Mesenchymal stem cell (in vitro differentiated cells and primary cell): ENCODE measurements at regions not wholly inside any gene's neighbourhood (a gene's known extent, or its start where the extent isn't known, plus 50 kb on each side); places are given as distances from the start of the nearest gene placed in this dataset.

ENCODE experiments used
- DNase-seq: peaks from one replicate; pipeline ENCODE4 v3.0.0-alpha.2; 2013
- H2AFZ ChIP-seq: one replicate; pipeline ENCODE4 v1.6.1; 2013; ENCODE audit warnings: low read depth, mild to moderate bottlenecking, control low read depth, inconsistent platforms, low read length, moderate library complexity
- H2AK5ac ChIP-seq: 2 replicates; pipeline ENCODE4 v1.6.1; 2013; ENCODE audit warnings: low read length, moderate library complexity, mild to moderate bottlenecking, inconsistent platforms; ENCODE audit not compliant: severe bottlenecking
- H2BK120ac ChIP-seq: one replicate; pipeline ENCODE4 v1.6.1; 2013; ENCODE audit warnings: low read depth, mild to moderate bottlenecking, inconsistent platforms, low read length, moderate library complexity
- H2BK12ac ChIP-seq, 2 experiments: one replicate each; pipeline ENCODE4 v1.6.1; 2013; ENCODE audit warnings: inconsistent platforms in 2 of 2, low read length in 2 of 2, mild to moderate bottlenecking in 2 of 2, moderate library complexity in 2 of 2, control low read depth in 1 of 2
- H2BK15ac ChIP-seq: one replicate; pipeline ENCODE4 v1.6.1; 2013; ENCODE audit warnings: mild to moderate bottlenecking, low read depth, inconsistent platforms; ENCODE audit not compliant: poor library complexity, severe bottlenecking
- H2BK5ac ChIP-seq: 2 replicates; pipeline ENCODE4 v1.6.1; 2013; ENCODE audit warnings: low read depth, mild to moderate bottlenecking, low read length, control low read depth, inconsistent platforms; ENCODE audit not compliant: poor library complexity, severe bottlenecking
- H3K14ac ChIP-seq, 2 experiments: one replicate each; pipeline ENCODE4 v1.6.1; 2013; ENCODE audit warnings: inconsistent platforms in 2 of 2, low read length in 2 of 2, control low read depth in 1 of 2, mild to moderate bottlenecking in 1 of 2, moderate library complexity in 1 of 2
- H3K18ac ChIP-seq, 2 experiments: one replicate each; pipeline ENCODE4 v1.6.1; 2013; ENCODE audit warnings: inconsistent platforms in 2 of 2, low read length in 2 of 2, control low read depth in 1 of 2, low read depth in 1 of 2, mild to moderate bottlenecking in 1 of 2
- H3K23ac ChIP-seq, 2 experiments: one replicate each; pipeline ENCODE4 v1.6.1; 2013; ENCODE audit warnings: inconsistent platforms in 2 of 2, low read length in 2 of 2, mild to moderate bottlenecking in 2 of 2, moderate library complexity in 2 of 2, control low read depth in 1 of 2
- H3K27ac ChIP-seq: 2 replicates; pipeline ENCODE4 v1.5.1; 2013; ENCODE audit warnings: mild to moderate bottlenecking, moderate library complexity, low read length, control low read depth, inconsistent platforms; ENCODE audit not compliant: poor library complexity, severe bottlenecking
- H3K27me3 ChIP-seq, 2 experiments: 2 replicates each; pipeline versions ENCODE4 v1.6.1 to v1.7.0; 2013; ENCODE audit warnings: low read length in 2 of 2, mild to moderate bottlenecking in 2 of 2, moderate library complexity in 2 of 2, control low read depth in 1 of 2, inconsistent platforms in 1 of 2; ENCODE audit not compliant: control insufficient read depth in 1 of 2, insufficient read depth in 1 of 2
- H3K36me3 ChIP-seq, 2 experiments: 2 replicates each; pipeline versions ENCODE4 v1.6.1 to v1.7.0; 2013; ENCODE audit warnings: low read length in 2 of 2, control low read depth in 1 of 2, inconsistent platforms in 1 of 2, low read depth in 1 of 2, mild to moderate bottlenecking in 1 of 2; ENCODE audit not compliant: insufficient read depth in 2 of 2, control insufficient read depth in 1 of 2
- H3K4ac ChIP-seq, 2 experiments: one replicate each; pipeline ENCODE4 v1.6.1; 2013; ENCODE audit warnings: inconsistent platforms in 2 of 2, low read length in 2 of 2, mild to moderate bottlenecking in 2 of 2, moderate library complexity in 2 of 2, control low read depth in 1 of 2, low read depth in 1 of 2
- H3K4me1 ChIP-seq: 2 replicates; pipeline ENCODE4 v1.6.1; 2013; ENCODE audit warnings: low read depth, low read length, control low read depth; ENCODE audit not compliant: control insufficient read depth, insufficient read depth
- H3K4me2 ChIP-seq: 2 replicates; pipeline ENCODE4 v1.6.1; 2013; ENCODE audit warnings: low read length, mild to moderate bottlenecking, inconsistent platforms; ENCODE audit not compliant: poor library complexity, severe bottlenecking
- H3K4me3 ChIP-seq, 2 experiments: 2 replicates each; pipeline versions ENCODE4 v1.5.1 to v1.7.0; 2013; ENCODE audit warnings: low read length in 2 of 2, mild to moderate bottlenecking in 2 of 2, control low read depth in 1 of 2, low read depth in 1 of 2; ENCODE audit not compliant: insufficient read depth in 1 of 2
- H3K79me1 ChIP-seq: replicated peaks from 2 replicates; pipeline ENCODE4 v1.6.1; 2013; ENCODE audit warnings: mild to moderate bottlenecking, control low read depth, low read length, inconsistent platforms; ENCODE audit not compliant: poor library complexity, severe bottlenecking
- H3K9ac ChIP-seq: 2 replicates; pipeline ENCODE4 v1.7.0; 2013; ENCODE audit warnings: mild to moderate bottlenecking, low read length, moderate library complexity
- H3K9me3 ChIP-seq: 2 replicates; pipeline ENCODE4 v1.7.0; 2013; ENCODE audit warnings: mild to moderate bottlenecking, low read length; ENCODE audit not compliant: control insufficient read depth
- H4K8ac ChIP-seq: one replicate; pipeline ENCODE4 v1.6.1; 2013; ENCODE audit warnings: inconsistent platforms, mild to moderate bottlenecking, low read length, moderate library complexity
- H4K91ac ChIP-seq: one replicate; pipeline ENCODE4 v1.6.1; 2013; ENCODE audit warnings: mild to moderate bottlenecking, low read length, inconsistent platforms
- WGBS: methylation state at CpG from one replicate; pipeline ENCODE4 v1.1.7; 2013; ENCODE audit warnings: mixed read lengths; 5-methylcytosine and 5-hydroxymethylcytosine counted together

- H3K4me2 ChIP-seq = no peak overlapping the region
- no peaks in the 10 kb centered on the region for H3K9me3 ChIP-seq
- H3K27ac ChIP-seq = no peak overlapping the region
- no peak overlapping the region for H3K9ac ChIP-seq
- no peak overlapping the region for H2BK15ac ChIP-seq
- no peaks in the 10 kb centered on the region for H3K36me3 ChIP-seq
- no peaks in the 10 kb centered on the region for H3K4me1 ChIP-seq
- H3K4ac ChIP-seq = no peak overlapping the region
- H2AFZ ChIP-seq = no peak overlapping the region
- no peak overlapping the region for H3K4me3 ChIP-seq
- H3K27me3 ChIP-seq = no peaks in the 10 kb centered on the region
- H3K79me1 ChIP-seq = no peaks in the 10 kb centered on the region
- H3K14ac ChIP-seq = no peak overlapping the region
- no peak overlapping the region for H2AK5ac ChIP-seq
- no peak overlapping the region for H2BK12ac ChIP-seq
- H4K91ac ChIP-seq = no peak overlapping the region
- no peak overlapping the region for H3K18ac ChIP-seq
- H2BK120ac ChIP-seq = no peak overlapping the region
- no peak for DNase-seq
- no peak overlapping the region for H3K23ac ChIP-seq
- no peak overlapping the region for H2BK5ac ChIP-seq
- no CpG with 5 or more reads among the region's 2 CpGs for WGBS
- H4K8ac ChIP-seq = no peak overlapping the region
Observed at GRCh38 chr5:18023986-18024385, 389.7 kb downstream of the TAF11L14 start.

DNA sequence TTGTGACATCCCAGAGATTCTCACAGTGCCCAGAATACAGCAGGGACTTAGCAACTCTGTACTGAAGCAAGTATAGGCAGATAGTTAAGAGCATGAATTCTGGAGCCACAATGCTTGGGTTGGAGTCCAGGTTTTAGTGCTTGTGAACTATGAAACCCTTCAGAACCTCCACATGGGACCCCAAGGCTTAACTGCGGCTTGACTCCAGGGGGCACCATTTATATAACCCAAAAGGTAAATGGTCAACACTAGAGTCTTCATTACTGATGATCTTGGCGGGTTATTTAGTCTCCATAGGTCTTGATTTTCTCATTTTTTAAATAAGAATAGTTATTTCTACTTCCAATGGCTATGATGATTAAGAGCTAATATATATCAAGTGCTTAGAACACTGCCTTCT is 390.3 kb downstream of the TAF11L14 start:
- Histone ChIP-seq H2BK120ac (no peak overlapping the region), H2AK5ac (no peak overlapping the region), H3K27me3 (no peaks in the 10 kb centered on the region), H3K4ac (no peak overlapping the region), H3K4me3 (no peak overlapping the region), H2AFZ (no peak overlapping the region), H3K79me1 (no peaks in the 10 kb centered on the region), H3K9me3 (no peaks in the 10 kb centered on the region), H3K23ac (no peak overlapping the region), H3K36me3 (no peaks in the 10 kb centered on the region), H4K8ac (no peak overlapping the region), H2BK12ac (no peak overlapping the region), H3K4me2 (no peak overlapping the region), H3K9ac (no peak overlapping the region), H3K18ac (no peak overlapping the region), H3K14ac (no peak overlapping the region), H3K4me1 (no peaks in the 10 kb centered on the region), H3K27ac (no peak overlapping the region), H4K91ac (no peak overlapping the region), H2BK15ac (no peak overlapping the region), H2BK5ac (no peak overlapping the region)
- no peak for DNase-seq
- no CpG with 5 or more reads among the region's 2 CpGs for WGBS

GRCh38 chr5:18027241-18027867 is 393.1 kb downstream of the TAF11L14 start:
- Histone ChIP-seq H3K14ac (no peak overlapping the region), H4K91ac (no peak overlapping the region), H3K4me3 (no peak overlapping the region), H3K36me3 (no peaks in the 10 kb centered on the region), H2BK12ac (no peak overlapping the region), H3K9ac (no peak overlapping the region), H3K4me1 (no peaks in the 10 kb centered on the region), H2AFZ (no peak overlapping the region), H3K79me1 (no peaks in the 10 kb centered on the region), H3K23ac (no peak overlapping the region), H2BK5ac (no peak overlapping the region), H2AK5ac (no peak overlapping the region), H3K27ac (no peak overlapping the region), H4K8ac (no peak overlapping the region), H2BK120ac (no peak overlapping the region), H3K4me2 (no peak overlapping the region), H3K18ac (no peak overlapping the region), H2BK15ac (no peak overlapping the region), H3K9me3 (no peaks in the 10 kb centered on the region), H3K4ac (no peak overlapping the region), H3K27me3 (no peaks in the 10 kb centered on the region)
- DNase-seq = no peak

DNA sequence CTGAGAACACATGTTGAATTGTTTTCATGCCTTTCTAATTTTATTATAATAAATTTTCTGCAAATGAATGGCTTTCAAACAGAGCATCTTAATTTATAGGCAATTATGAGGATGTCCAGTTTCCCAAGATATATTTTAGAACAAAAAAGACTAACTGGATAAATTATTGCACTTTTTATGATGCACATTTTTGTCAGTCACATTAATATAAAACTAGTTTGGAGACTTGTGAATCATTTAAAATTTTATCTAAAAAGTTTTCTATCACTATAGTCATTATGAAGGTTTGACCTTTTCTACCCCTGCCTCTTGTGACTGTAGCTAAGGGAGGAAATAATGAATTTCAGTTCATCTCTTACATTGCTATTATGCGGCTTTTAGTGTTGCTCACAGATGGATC is 393.8 kb downstream of the TAF11L14 start:
- no peaks in the 10 kb centered on the region for H3K79me1 ChIP-seq
- H3K36me3 ChIP-seq = no peaks in the 10 kb centered on the region
- H3K4me1 ChIP-seq = no peaks in the 10 kb centered on the region
- DNase-seq = no peak
- no peak overlapping the region for H2BK120ac ChIP-seq
- no peak overlapping the region for H2BK12ac ChIP-seq
- H3K27me3 ChIP-seq = no peaks in the 10 kb centered on the region
- no peak overlapping the region for H3K23ac ChIP-seq
- no peak overlapping the region for H3K4me3 ChIP-seq
- H3K9ac ChIP-seq = no peak overlapping the region
- no CpG with 5 or more reads among the region's 1 CpG for WGBS
- no peak overlapping the region for H4K91ac ChIP-seq
- H2AFZ ChIP-seq = no peak overlapping the region
- no peak overlapping the region for H3K4me2 ChIP-seq
- no peak overlapping the region for H3K4ac ChIP-seq
- H2BK5ac ChIP-seq = no peak overlapping the region
- no peak overlapping the region for H3K18ac ChIP-seq
- no peak overlapping the region for H3K14ac ChIP-seq
- H2BK15ac ChIP-seq = no peak overlapping the region
- H4K8ac ChIP-seq = no peak overlapping the region
- H3K27ac ChIP-seq = no peak overlapping the region
- no peaks in the 10 kb centered on the region for H3K9me3 ChIP-seq
- H2AK5ac ChIP-seq = no peak overlapping the region
